ENCODE measurements at regions not wholly inside any gene's neighbourhood (a gene's known extent, or its start where the extent isn't known, plus 50 kb on each side); places are given as distances from the start of the nearest gene placed in this dataset.
A peak's percentile ranks its signal among the peaks of the same experiment; 100 is the strongest.

DNA sequence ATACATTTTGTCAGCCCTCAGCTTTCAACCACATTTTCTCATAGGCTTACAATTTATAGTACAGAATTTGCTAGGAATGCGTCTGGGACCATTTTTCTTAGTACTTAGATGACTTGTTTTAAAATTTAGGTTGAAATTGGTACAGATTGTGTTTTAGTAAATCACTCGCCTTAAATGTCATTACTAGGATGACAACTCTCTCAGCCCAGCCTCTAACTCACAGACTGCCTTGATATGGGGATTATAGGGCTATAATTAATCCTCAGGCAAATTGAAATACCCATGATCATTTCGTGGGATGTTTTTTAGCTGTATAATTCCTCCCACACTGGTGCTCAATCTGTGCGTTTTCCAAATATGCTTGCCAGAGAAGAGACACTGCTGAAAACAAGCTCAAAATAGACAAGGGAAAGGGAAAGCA is 299.7 kb upstream of the AKR1E2 start:
- Mint-ChIP-seq H3K36me3 (ENCODE audit: low read depth) (no peaks in the 10 kb centered on the region), H3K4me3 (no peak overlapping the region), H3K27me3 (peaks cover 4% of the 10 kb centered on the region), H3K27ac (no peak overlapping the region), H3K4me1 (no peaks in the 10 kb centered on the region)
- no peak for ATAC-seq
- DNase-seq, result no peak
- H3K9me3 ChIP-seq (ENCODE audit: control insufficient read depth, low read length, poor library complexity, severe bottlenecking), result no peaks in the 10 kb centered on the region

DNA sequence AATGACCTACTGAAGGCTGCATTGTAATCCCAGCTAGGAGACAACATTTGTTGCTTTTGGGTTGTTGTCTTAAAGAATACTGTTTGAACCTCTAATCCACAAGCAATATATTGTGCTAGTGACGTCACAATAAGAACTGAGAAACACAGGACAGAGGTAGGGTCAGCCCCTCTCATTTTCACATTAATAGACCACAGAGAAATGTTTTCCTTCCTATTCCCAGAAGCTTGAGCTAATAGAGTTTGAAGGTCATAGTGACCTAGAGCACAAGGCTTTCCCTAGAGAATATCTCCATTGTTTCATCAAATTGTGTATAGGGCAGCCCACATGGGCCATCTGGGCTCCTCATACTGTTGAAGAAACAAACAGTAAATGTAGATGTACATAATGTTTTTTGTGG is 300.9 kb upstream of the AKR1E2 start:
- Mint-ChIP-seq H3K4me3 (no peak overlapping the region), H3K27me3 (peaks cover 4% of the 10 kb centered on the region), H3K27ac (no peak overlapping the region), H3K36me3 (ENCODE audit: low read depth) (no peaks in the 10 kb centered on the region), H3K4me1 (no peaks in the 10 kb centered on the region)
- no peaks in the 10 kb centered on the region for H3K9me3 ChIP-seq (ENCODE audit: control insufficient read depth, low read length, poor library complexity, severe bottlenecking)
- ATAC-seq (no peak), DNase-seq (no peak)

DNA sequence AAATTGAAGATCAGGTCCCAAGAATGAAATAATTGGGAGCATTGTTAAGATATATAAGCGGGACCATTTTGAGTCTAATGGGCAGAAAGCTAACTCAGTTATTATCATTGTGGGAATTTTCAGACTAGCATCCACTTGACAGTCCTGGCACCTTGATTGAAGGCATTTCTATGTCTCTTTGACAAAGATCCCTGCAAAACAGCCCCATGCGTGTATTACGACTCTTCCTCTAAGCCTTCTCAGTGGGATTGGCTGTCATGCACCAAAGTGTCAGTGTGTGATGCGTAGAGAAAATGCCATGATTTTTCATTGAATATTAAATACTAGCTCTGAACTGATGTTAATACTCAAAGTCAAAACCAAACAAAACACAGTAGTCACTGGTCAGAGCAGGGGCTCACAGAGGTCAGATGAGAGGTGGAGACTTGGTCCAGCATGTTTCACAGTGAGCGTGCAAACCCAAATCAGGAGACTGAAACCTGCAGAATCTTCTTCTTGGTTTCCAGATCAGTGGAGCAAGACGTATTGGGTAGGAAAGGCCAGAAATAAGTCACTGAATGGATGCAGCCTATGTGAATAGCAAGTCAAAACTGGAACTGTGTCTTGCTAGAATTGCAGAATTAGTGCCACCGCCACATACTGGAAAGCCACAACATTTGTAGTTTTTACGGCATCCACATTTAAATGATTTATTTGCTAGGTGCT is 303.6 kb upstream of the AKR1E2 start:
- H3K9me3 ChIP-seq (ENCODE audit: control insufficient read depth, low read length, poor library complexity, severe bottlenecking), result no peaks in the 10 kb centered on the region
- ATAC-seq (no peak), DNase-seq (no peak)
- H3K27ac Mint-ChIP-seq, result no peak overlapping the region
- H3K27me3 Mint-ChIP-seq, result peaks cover 4% of the 10 kb centered on the region
- H3K4me3 Mint-ChIP-seq, result no peak overlapping the region
- H3K4me1 Mint-ChIP-seq, result no peaks in the 10 kb centered on the region
- no peaks in the 10 kb centered on the region for H3K36me3 Mint-ChIP-seq (ENCODE audit: low read depth)

DNA sequence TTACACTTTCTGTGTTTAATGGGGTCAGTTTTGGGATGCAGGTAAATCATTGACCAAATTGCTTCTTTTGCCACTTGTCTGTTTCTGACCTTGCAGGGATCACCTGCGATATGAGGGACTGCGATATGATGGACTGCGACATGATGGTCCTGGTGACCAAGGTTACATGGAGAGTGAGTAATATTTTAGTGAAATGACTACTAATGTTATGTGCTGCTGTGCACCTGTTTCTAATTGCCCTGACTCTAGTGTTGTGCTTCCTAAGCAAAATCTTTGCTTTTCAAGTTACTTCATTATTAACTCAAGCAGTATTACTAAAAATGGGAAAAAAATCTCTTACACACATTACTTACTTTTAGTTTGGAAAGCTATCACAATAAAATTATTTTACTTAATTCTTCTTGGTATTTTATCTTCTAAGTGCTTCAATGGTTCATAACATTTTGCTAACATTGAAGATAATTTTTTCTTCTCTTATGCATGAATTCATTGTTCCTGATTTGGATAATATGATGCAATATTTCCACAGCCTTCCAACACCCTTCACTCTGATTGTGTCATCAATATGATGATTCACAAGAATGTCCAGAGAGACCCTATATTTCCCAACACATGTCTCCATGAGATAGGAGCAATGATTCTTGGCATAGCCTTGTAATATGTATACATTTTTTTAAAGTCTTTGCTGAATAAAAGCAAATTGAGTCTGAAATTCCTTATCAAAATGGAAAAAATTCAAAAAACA is 306.2 kb upstream of the AKR1E2 start:
- no peaks in the 10 kb centered on the region for H3K9me3 ChIP-seq (ENCODE audit: control insufficient read depth, low read length, poor library complexity, severe bottlenecking)
- DNase-seq (no peak), ATAC-seq (no peak)
- Mint-ChIP-seq H3K4me3 (no peak overlapping the region), H3K27me3 (peaks cover 5% of the 10 kb centered on the region), H3K4me1 (no peaks in the 10 kb centered on the region), H3K27ac (no peak overlapping the region), H3K36me3 (ENCODE audit: low read depth) (peaks cover 3% of the 10 kb centered on the region)

DNA sequence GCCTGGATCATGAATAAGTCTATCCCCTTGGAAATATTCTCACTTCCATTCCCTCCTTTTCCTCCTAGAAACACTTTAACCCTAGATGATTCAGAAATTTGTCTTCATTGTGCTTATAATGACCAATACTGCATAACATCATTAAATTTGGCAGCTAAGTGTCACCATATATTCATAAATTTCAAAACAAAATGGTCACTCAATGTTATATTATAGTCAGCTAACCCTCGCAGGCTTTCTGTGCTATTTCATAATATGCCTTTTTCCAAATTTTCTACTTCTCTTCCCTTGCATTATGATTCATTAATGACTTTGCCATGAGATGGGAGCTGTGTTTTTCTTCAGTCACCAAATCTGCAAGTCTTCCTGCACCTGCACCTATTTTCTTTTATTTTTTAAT is 308.3 kb upstream of the AKR1E2 start:
- DNase-seq, result no peak
- Mint-ChIP-seq H3K4me3 (no peak overlapping the region), H3K36me3 (ENCODE audit: low read depth) (peaks cover 3% of the 10 kb centered on the region), H3K27ac (no peak overlapping the region), H3K27me3 (peaks cover 12% of the 10 kb centered on the region), H3K4me1 (peaks cover 8% of the 10 kb centered on the region)
- no peaks in the 10 kb centered on the region for H3K9me3 ChIP-seq (ENCODE audit: control insufficient read depth, low read length, poor library complexity, severe bottlenecking)
- no peak for ATAC-seq

DNA sequence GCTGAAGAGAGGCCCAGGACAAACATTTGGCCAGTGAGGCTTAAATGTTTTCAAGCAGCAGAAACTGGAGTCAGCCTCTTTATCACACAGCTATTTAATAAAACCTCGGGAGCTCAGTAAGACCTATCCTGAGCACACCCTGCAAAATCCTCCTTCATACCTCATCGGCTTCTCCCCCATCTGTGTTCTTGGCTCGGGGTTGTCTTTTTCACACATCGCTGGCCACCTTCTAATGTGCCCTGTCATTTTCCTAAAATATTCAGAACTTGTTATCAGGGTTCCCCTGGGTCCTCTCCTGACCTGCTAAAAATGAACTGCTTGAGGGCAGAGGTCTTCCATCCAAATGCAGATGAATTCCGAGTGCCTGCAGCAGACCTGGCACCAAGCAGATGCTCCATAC is 310.3 kb upstream of the AKR1E2 start:
- DNase-seq, result no peak
- no peak overlapping the region for H3K4me3 Mint-ChIP-seq
- H3K27ac Mint-ChIP-seq, result no peak overlapping the region
- no peak for ATAC-seq
- H3K9me3 ChIP-seq (ENCODE audit: control insufficient read depth, low read length, poor library complexity, severe bottlenecking), result no peaks in the 10 kb centered on the region
- peaks cover 3% of the 10 kb centered on the region for H3K36me3 Mint-ChIP-seq (ENCODE audit: low read depth)
- H3K27me3 Mint-ChIP-seq, result peaks cover 8% of the 10 kb centered on the region
- H3K4me1 Mint-ChIP-seq, result peaks cover 8% of the 10 kb centered on the region

DNA sequence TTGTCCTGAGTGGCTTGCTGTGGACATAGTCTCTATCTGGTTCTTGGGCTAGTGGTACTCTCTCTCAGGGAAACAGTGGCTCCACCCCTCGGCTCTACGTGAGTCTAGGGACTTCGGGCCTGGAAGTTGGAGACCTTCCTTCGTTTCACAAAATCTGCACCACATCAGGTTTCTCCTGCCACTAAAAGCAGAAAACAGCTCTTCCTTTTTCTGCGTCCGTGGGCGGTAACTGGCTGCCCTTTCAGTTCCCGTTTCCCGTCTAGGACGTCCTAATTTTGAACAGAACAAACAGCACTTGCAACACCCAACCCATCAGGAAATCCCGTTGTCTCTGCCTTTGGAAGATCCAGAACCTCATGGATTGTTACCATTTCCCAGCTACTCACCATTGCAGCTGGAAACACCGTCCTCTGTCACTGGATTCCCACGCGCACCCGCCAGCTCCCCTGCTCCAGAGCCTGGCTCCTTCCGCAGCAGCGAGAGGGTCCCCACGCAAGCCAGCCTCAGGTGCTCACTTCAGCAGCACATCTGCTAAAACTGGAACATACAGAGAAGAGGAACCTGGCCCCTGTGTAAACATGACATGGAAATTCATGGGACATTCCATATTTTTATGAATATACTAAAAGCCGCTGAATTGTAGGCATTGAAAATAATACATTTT is 311.4 kb upstream of the AKR1E2 start:
- Mint-ChIP-seq H3K27ac (peak overlapping the region; percentile 0), H3K4me3 (peak overlapping the region; percentile 4), H3K27me3 (peaks cover 8% of the 10 kb centered on the region), H3K4me1 (peaks cover 8% of the 10 kb centered on the region), H3K36me3 (ENCODE audit: low read depth) (peaks cover 3% of the 10 kb centered on the region)
- H3K9me3 ChIP-seq (ENCODE audit: control insufficient read depth, low read length, poor library complexity, severe bottlenecking), result no peaks in the 10 kb centered on the region
- no peak for DNase-seq
- peak; percentile 39 for ATAC-seq

DNA sequence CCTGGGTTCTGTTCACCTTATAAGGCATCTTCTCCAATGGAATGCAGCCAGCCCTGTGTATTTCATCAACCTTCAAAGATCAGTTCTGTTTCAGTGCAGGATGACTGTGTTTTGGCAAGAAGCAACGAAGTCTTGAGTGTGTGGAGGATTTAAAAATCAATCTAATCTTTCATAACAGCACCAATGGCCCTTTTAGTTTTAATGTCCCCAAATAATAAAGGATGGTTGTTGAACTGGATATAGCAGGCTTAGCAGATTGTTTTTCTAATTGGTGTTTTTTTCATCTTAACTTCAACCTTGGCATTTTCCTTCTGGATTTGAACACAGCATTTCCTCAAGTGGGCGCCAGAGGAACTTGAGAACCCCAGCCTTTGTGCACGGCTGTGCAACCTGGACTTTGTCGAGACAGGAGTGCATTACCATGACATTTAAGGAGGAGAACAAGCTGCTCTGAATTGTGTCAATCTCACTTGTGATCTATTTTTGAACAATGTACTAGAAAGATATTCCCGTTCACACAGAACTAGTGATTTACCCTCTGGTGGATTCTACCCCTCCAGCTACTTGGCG is 313.3 kb upstream of the AKR1E2 start:
- ATAC-seq (no peak), DNase-seq (no peak)
- H3K9me3 ChIP-seq (ENCODE audit: control insufficient read depth, low read length, poor library complexity, severe bottlenecking), result no peaks in the 10 kb centered on the region
- H3K36me3 Mint-ChIP-seq (ENCODE audit: low read depth), result peaks cover 3% of the 10 kb centered on the region
- peaks cover 17% of the 10 kb centered on the region for H3K27me3 Mint-ChIP-seq
- no peak overlapping the region for H3K4me3 Mint-ChIP-seq
- H3K4me1 Mint-ChIP-seq, result peaks cover 10% of the 10 kb centered on the region
- no peak overlapping the region for H3K27ac Mint-ChIP-seq

DNA sequence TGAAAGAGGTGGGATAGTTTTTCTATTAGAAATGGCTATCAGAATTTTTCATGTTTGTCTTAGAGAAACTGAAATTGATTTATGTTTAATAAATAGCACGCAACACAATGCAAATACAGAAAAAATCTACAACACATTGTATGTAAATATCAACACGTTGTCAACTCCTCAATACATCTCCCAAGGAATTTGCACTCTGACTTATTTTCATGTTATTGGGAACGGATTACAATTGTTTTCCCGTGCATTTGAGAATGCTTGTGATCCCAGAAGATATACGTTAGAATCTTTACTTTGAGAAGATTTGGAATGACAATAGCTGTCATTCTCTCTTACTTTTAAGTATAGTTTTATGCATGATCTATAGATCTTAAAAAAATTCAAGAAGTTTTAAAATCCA is 313.8 kb upstream of the AKR1E2 start:
- no peak for ATAC-seq
- peaks cover 10% of the 10 kb centered on the region for H3K4me1 Mint-ChIP-seq
- no peak overlapping the region for H3K4me3 Mint-ChIP-seq
- H3K9me3 ChIP-seq (ENCODE audit: control insufficient read depth, low read length, poor library complexity, severe bottlenecking), result no peaks in the 10 kb centered on the region
- H3K27me3 Mint-ChIP-seq, result peaks cover 17% of the 10 kb centered on the region
- no peak overlapping the region for H3K27ac Mint-ChIP-seq
- DNase-seq, result no peak
- peaks cover 3% of the 10 kb centered on the region for H3K36me3 Mint-ChIP-seq (ENCODE audit: low read depth)

DNA sequence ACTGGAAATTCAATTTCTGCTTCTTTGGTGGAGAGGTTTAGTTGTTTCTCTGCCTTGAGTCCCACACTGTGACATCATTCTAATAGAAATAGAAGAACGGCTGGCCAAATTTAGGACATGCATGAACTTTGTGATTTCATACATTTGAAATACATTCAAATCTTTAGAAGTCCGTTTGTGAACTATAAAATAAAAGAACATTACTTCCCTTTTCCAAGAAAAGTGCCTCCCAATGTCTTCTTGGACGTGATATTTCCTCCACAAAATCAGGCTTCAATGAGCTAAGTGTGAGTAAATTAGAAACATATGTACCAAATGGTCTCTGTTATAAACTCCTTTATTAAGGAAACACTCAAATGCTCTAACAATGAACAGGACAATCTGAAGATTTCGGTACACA is 314.5 kb upstream of the AKR1E2 start:
- no peak overlapping the region for H3K4me3 Mint-ChIP-seq
- no peak for ATAC-seq
- peaks cover 3% of the 10 kb centered on the region for H3K36me3 Mint-ChIP-seq (ENCODE audit: low read depth)
- no peak overlapping the region for H3K27ac Mint-ChIP-seq
- H3K4me1 Mint-ChIP-seq, result peaks cover 10% of the 10 kb centered on the region
- H3K27me3 Mint-ChIP-seq, result peaks cover 17% of the 10 kb centered on the region
- H3K9me3 ChIP-seq (ENCODE audit: control insufficient read depth, low read length, poor library complexity, severe bottlenecking), result no peaks in the 10 kb centered on the region
- DNase-seq, result no peak

DNA sequence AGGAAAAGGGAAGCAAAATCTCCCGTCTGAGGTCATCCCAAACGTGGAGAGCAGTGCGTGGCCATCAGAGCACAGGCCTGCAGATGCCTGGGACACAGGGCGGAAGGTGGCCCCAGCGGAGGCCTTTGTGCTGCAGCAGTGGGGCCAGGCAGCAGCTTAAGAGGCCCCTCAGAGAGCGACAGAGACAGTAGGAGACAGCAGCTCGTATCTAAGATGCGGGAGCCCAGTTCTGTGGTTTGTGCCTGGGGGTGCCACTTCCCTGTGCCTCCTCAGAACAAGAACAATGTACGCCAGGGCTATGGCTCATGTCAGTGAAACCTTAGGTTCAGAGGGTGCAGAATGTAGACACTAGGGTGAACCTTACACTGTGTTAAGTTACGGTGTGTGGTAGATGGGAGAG is 316.6 kb upstream of the AKR1E2 start:
- no peak for DNase-seq
- ATAC-seq, result no peak
- H3K36me3 Mint-ChIP-seq (ENCODE audit: low read depth), result no peaks in the 10 kb centered on the region
- peaks cover 12% of the 10 kb centered on the region for H3K27me3 Mint-ChIP-seq
- peaks cover 9% of the 10 kb centered on the region for H3K4me1 Mint-ChIP-seq
- no peak overlapping the region for H3K4me3 Mint-ChIP-seq
- no peak overlapping the region for H3K27ac Mint-ChIP-seq
- H3K9me3 ChIP-seq (ENCODE audit: control insufficient read depth, low read length, poor library complexity, severe bottlenecking), result no peaks in the 10 kb centered on the region

DNA sequence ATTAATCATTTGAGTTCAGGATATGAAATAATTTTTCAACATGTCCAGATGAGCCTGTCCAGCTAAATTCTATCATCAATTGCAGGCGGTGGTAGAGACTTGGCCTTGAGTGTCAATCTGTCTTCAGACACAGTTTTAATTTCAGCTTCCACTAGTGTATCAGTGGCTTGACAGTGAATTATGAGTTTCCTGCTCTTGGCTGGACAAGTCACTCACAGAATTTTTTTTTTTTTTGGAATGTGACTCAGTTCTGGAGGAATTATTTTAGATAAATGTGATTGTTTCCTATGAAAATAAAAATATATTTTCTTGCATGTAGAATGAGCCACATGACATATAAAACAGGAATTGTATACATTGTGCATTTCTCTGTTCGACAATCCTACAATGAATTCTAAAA is 319.9 kb upstream of the AKR1E2 start:
- Mint-ChIP-seq H3K27me3 (peaks cover 9% of the 10 kb centered on the region), H3K4me3 (no peak overlapping the region), H3K4me1 (peaks cover 2% of the 10 kb centered on the region), H3K36me3 (ENCODE audit: low read depth) (no peaks in the 10 kb centered on the region), H3K27ac (no peak overlapping the region)
- no peaks in the 10 kb centered on the region for H3K9me3 ChIP-seq (ENCODE audit: control insufficient read depth, low read length, poor library complexity, severe bottlenecking)
- no peak for DNase-seq
- no peak for ATAC-seq

DNA sequence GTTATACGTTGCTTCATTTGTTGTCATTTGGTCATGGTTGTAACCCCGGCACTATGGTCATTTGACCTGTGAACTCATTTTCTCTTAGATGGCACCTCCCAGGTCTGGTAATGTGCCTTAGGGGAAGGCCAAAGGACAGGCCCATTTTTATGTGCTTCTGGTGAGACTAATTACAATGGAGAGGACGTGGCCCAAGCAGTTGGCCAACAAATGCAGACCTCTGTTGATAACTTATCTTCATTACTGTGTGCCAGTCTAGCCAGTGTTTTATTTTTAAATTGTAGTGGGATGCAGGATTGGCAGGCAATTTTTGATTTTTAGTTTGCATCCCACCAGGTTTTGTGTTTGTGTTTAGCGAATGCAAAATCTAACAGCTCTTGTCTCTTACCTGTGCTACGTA is 321.5 kb upstream of the AKR1E2 start:
- no peaks in the 10 kb centered on the region for H3K9me3 ChIP-seq (ENCODE audit: control insufficient read depth, low read length, poor library complexity, severe bottlenecking)
- peaks cover 9% of the 10 kb centered on the region for H3K27me3 Mint-ChIP-seq
- peaks cover 2% of the 10 kb centered on the region for H3K4me1 Mint-ChIP-seq
- DNase-seq (no peak), ATAC-seq (no peak)
- no peaks in the 10 kb centered on the region for H3K36me3 Mint-ChIP-seq (ENCODE audit: low read depth)
- no peak overlapping the region for H3K27ac Mint-ChIP-seq
- no peak overlapping the region for H3K4me3 Mint-ChIP-seq
